ENCODE measurements at regions not wholly inside any gene's neighbourhood (a gene's known extent, or its start where the extent isn't known, plus 50 kb on each side); places are given as distances from the start of the nearest gene placed in this dataset.
A peak's percentile ranks its signal among the peaks of the same experiment; 100 is the strongest.

DNA sequence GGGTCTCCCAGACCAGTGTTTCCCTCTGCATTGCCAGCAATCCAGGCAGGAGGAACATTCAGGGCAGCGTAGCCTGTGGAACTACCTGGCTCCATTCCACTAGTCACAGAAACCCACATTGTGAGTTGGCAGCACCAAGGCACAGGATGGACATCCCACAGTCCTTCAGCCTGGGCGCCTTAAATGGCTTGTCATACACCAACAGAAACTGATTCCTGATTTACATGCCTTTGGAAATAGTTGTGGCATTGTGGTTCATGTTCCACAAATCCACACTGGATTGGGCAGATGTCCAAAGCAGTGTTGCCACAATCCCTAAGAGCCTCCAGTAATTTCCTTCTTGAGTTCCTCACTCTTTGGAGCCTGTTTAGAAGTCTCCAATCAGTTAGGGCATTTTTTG is 225.6 kb downstream of the BLID start:
- no peak overlapping the region for H3K4me3 ChIP-seq
- no peaks in the 10 kb centered on the region for H3K27me3 ChIP-seq
- H4K20me1 ChIP-seq: no peaks in the 10 kb centered on the region
- H3K27ac ChIP-seq: no peak overlapping the region
- H3K36me3 ChIP-seq: no peaks in the 10 kb centered on the region
- peak overlapping the region in 3 of 11 experiments; percentile 37 to 70 (median 65); a peak in 4 of 22 replicates for H3K4me2 ChIP-seq
- no peak for TF ChIP-seq Cebpa-rat (IDR thresholded peaks at IDR 0.05)
- H3K9ac ChIP-seq: no peak overlapping the region
- peaks cover 0 to 17% (median 2%) of the 10 kb centered on the region in 10 experiments; a peak in 7 of 20 replicates for H3K4me1 ChIP-seq
- no peaks in the 10 kb centered on the region for H3K9me3 ChIP-seq (replicated peaks in 1 of 11)

DNA sequence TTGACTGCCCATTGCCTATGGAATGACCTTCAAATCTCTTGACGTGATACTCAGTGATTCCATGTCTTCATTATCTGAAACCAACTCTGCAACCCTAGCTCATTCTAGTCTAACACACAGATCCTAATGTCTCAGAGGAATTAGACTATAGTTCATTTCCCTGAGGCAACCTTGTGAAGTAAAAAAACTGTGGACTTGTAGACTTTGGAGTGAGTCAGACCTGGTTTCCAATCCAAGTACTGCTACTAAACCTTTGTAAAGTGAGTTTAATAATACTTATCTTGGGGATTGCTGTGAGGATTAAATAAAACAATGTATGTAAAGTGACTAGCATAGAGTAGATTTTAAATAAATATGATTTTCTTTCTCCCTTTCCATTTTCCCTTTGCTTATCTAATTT is 226.1 kb downstream of the BLID start:
- Histone ChIP-seq H3K4me2 (no peak overlapping the region; a peak in 1 of 22 replicates), H3K4me3 (no peak overlapping the region), H3K4me1 (peaks cover 0 to 17% (median 2%) of the 10 kb centered on the region in 10 experiments; a peak in 7 of 20 replicates), H3K9me3 (replicated peaks in 1 of 11) (no peaks in the 10 kb centered on the region), H3K9ac (no peak overlapping the region), H4K20me1 (no peaks in the 10 kb centered on the region), H3K27ac (no peak overlapping the region), H3K36me3 (no peaks in the 10 kb centered on the region), H3K27me3 (no peaks in the 10 kb centered on the region)
- TF ChIP-seq Cebpa-rat (IDR thresholded peaks at IDR 0.05): no peak

DNA sequence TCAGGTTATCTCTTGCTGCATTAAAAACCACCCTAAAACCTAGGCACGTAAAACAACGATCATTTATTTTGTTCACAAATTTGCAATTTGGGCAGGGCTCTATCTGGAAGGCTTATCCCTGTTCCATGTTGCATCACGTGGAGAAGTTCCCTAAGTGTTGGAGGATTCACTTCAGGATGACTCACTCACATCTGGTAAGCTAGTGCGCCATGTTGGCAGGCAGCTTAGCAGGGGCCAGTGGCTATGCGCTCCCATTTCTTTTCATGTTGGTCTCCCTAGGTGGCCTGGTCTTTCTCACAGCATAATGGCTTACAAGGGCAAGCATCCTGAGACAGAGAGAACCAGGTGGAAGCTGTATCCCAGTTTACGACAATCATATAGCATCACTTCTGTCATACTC is 226.8 kb downstream of the BLID start:
- Histone ChIP-seq H3K27ac (no peak overlapping the region), H4K20me1 (no peaks in the 10 kb centered on the region), H3K9me3 (replicated peaks in 1 of 11) (no peaks in the 10 kb centered on the region), H3K4me3 (no peak overlapping the region), H3K4me1 (peaks cover 0 to 17% (median 2%) of the 10 kb centered on the region in 10 experiments; a peak in 7 of 20 replicates), H3K36me3 (no peaks in the 10 kb centered on the region), H3K9ac (no peak overlapping the region), H3K4me2 (no peak overlapping the region), H3K27me3 (no peaks in the 10 kb centered on the region)
- TF ChIP-seq Cebpa-rat (IDR thresholded peaks at IDR 0.05): no peak

DNA sequence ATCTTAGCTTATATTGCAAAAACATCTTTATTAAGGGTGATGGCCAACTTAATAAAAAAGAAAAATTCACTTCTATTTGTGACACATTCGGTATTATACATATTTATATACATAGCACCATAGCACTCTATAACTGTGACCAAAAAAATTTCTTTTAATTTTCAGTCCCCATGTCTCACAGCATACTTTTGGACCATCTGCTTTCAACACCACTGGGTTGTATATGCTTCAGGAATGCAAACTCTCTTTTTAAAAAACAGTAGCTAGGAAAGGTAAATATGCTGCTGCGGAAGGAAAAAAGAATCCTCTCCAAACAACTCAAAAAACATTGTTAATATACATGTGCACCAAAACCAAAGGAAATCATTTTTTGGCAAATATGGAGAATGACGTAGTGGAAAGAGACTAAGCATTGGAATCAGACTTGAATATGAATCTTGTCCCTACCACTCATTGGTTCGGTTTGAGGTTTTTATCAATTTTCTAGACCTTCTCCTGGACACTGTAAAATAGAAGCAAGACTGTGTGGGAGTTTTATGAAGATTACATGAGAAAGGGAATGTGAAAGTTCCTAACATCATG is 227.9 kb downstream of the BLID start:
- H3K27me3 ChIP-seq: no peaks in the 10 kb centered on the region
- H3K9ac ChIP-seq: no peak overlapping the region
- peaks cover 0 to 17% (median 2%) of the 10 kb centered on the region in 10 experiments; a peak in 7 of 20 replicates for H3K4me1 ChIP-seq
- H3K27ac ChIP-seq: no peak overlapping the region
- TF ChIP-seq Cebpa-rat (IDR thresholded peaks at IDR 0.05): no peak
- H3K9me3 ChIP-seq (replicated peaks in 1 of 11): no peaks in the 10 kb centered on the region
- no peak overlapping the region for H3K4me2 ChIP-seq
- no peaks in the 10 kb centered on the region for H4K20me1 ChIP-seq
- no peak overlapping the region for H3K4me3 ChIP-seq
- H3K36me3 ChIP-seq: no peaks in the 10 kb centered on the region

DNA sequence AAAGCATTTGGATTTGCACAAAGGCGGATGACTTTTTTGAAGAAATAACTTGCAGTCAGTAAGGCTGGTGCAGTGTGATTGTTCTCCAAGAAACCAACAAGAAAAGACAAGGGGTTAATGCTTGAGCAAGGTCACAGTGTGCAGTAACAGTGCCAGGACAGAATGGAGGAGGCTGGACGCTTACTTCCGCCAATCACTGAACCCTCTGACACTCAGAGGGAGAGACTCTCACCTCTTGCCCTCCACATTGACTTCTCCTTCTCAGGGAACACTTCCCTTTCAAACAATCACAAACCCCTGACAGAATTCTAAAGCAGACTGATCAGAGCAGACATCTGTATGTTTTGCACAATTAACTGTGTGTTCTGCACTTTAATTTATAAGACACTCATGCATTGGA is 228.4 kb downstream of the BLID start:
- Histone ChIP-seq H3K9me3 (replicated peaks in 1 of 11) (no peaks in the 10 kb centered on the region), H3K4me2 (no peak overlapping the region), H4K20me1 (no peaks in the 10 kb centered on the region), H3K4me1 (peaks cover 0 to 17% (median 2%) of the 10 kb centered on the region in 10 experiments; a peak in 7 of 20 replicates), H3K36me3 (no peaks in the 10 kb centered on the region), H3K27ac (no peak overlapping the region), H3K27me3 (no peaks in the 10 kb centered on the region), H3K9ac (no peak overlapping the region), H3K4me3 (no peak overlapping the region)
- TF ChIP-seq Cebpa-rat (IDR thresholded peaks at IDR 0.05): no peak

DNA sequence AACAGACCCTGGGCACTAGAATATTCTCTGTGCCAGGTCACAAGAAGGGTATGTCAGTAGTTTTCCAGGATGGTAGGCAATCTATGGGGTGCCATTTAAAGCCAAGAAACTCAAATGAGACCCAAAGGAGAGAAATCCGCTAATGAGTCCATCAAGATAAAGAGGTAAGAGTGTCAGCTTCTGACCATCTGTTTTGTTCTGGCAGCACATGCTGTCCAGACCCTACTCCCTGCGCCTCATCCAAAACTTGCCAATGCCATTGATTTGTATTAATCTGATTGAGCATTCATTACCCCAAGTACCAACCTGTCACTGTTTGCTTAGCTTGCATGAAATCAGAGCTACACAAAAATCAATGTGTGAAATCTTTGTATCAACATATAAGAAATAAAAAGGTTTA is 229.0 kb downstream of the BLID start:
- TF ChIP-seq Cebpa-rat (IDR thresholded peaks at IDR 0.05): no peak
- no peaks in the 10 kb centered on the region for H3K27me3 ChIP-seq
- H3K4me1 ChIP-seq: peaks cover 0 to 17% (median 2%) of the 10 kb centered on the region in 10 experiments; a peak in 7 of 20 replicates
- H3K9ac ChIP-seq: no peak overlapping the region
- no peak overlapping the region for H3K4me2 ChIP-seq
- H3K4me3 ChIP-seq: no peak overlapping the region
- no peak overlapping the region for H3K27ac ChIP-seq
- H4K20me1 ChIP-seq: no peaks in the 10 kb centered on the region
- no peaks in the 10 kb centered on the region for H3K36me3 ChIP-seq
- no peaks in the 10 kb centered on the region for H3K9me3 ChIP-seq (replicated peaks in 1 of 11)

DNA sequence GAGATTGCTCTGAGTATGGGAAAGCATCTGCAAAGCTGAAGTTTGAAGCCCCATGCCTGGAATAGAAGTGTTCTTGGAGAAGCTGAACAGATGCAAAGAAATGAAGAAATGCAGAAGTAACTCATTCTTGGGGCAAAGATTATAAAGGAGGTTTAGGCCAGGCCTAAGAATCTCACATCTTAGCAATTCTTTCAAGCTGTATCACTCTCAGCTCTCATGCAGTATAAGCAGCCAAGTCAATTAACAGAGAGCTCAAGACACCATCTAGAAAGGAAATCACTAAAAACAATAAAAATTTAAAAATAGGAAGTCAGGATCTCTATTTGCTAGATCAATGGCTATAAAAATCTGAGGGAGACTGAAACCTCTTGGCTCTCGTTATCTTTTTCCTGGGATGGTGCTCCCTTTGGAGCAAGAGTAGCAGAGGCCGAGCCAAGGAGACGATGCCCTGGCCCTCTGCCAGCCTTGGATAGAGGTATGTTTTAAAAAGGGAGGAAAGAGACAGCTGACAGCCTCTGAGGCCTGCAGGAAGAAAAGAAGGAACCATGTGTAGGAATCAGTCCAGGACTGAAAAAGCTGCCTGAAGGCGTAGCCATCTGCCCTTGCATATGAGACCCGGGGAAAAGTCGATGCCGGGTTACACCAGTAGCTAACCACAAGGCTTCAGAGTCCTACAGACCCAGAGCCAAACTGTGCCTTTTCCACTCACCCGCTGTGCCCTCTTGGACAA is 229.8 kb downstream of the BLID start:
- no peak for TF ChIP-seq Cebpa-rat (IDR thresholded peaks at IDR 0.05)
- H3K9me3 ChIP-seq (replicated peaks in 1 of 11): no peaks in the 10 kb centered on the region
- no peaks in the 10 kb centered on the region for H3K36me3 ChIP-seq
- H3K27ac ChIP-seq: no peak overlapping the region
- H3K4me1 ChIP-seq: peaks cover 0 to 11% (median 2%) of the 10 kb centered on the region in 10 experiments; a peak in 7 of 20 replicates
- no peaks in the 10 kb centered on the region for H3K27me3 ChIP-seq
- H4K20me1 ChIP-seq: no peaks in the 10 kb centered on the region
- no peak overlapping the region for H3K4me3 ChIP-seq
- H3K9ac ChIP-seq: no peak overlapping the region
- no peak overlapping the region for H3K4me2 ChIP-seq

DNA sequence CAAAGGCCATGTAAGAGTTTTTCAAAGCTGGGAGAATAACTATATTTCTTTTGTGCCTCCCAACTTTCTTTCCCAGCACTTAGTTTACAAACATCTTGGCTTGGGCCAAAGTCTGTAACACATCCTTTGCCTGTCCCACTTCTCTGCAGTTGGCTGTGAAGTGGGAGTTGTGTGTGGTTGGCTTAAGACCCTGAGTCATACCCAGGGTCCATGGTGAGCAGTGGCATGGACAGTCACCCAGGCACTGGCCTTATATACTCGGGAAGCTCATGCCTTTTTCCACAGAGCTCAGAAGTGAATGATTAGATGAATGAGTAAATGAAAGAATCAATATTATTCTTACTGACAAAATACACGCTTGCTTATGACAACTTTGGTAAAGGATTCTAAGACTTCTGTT is 231.4 kb downstream of the BLID start:
- TF ChIP-seq Cebpa-rat (IDR thresholded peaks at IDR 0.05): no peak
- H3K4me2 ChIP-seq: no peak overlapping the region

DNA sequence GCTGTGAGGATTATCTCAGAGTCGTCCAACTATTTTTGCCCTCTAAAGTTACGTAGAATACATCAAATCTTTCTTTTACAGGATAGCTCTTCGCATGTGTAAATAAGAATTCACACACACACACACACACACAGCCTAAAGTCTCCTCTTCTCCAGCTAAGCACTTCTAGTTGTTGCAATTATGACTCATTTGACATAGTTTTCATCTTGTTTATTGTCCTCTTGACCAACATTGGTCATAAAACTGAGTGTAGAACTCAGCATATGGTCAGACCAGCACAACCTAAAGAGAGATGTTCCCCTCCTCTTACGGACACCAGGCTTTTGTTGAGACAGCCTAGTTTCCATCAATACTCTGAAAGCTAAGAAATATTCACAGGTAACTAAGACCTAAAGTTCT is 234.2 kb downstream of the BLID start:
- H4K20me1 ChIP-seq: no peaks in the 10 kb centered on the region
- no peak for TF ChIP-seq Cebpa-rat (IDR thresholded peaks at IDR 0.05)
- no peak overlapping the region for H3K27ac ChIP-seq
- no peaks in the 10 kb centered on the region for H3K9me3 ChIP-seq (replicated peaks in 1 of 11)
- no peak overlapping the region for H3K9ac ChIP-seq
- H3K36me3 ChIP-seq: no peaks in the 10 kb centered on the region
- H3K4me1 ChIP-seq: no peaks in the 10 kb centered on the region
- no peak overlapping the region for H3K4me2 ChIP-seq
- H3K27me3 ChIP-seq: no peaks in the 10 kb centered on the region
- H3K4me3 ChIP-seq: no peak overlapping the region

More for the DNA sequence above, 231.4 kb downstream of the BLID start:
- H3K27ac ChIP-seq: no peak overlapping the region
- H3K4me3 ChIP-seq: no peak overlapping the region
- H4K20me1 ChIP-seq: no peaks in the 10 kb centered on the region
- H3K4me1 ChIP-seq: no peaks in the 10 kb centered on the region; a peak in 1 of 20 replicates
- no peaks in the 10 kb centered on the region for H3K36me3 ChIP-seq
- no peaks in the 10 kb centered on the region for H3K27me3 ChIP-seq
- H3K9ac ChIP-seq: no peak overlapping the region
- no peaks in the 10 kb centered on the region for H3K9me3 ChIP-seq (replicated peaks in 1 of 11)

DNA sequence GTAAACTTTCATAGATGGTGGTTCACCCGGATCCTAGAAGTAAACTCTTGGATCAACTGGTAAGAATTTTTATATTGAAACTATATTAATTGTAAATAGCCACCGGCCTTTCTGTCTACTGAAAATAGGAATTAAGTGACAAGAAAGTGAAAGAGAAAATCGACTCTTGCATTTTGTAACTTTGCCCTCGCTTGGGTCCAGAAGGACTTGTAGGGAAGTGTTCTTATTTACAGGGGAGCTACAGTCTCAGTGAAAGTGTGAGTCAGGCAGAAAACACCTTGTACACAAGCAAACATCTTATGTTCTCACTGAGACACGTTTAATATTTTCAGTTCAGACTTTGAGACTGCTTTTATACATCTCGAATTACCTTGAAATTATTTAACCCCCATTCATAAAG is 238.9 kb downstream of the BLID start:
- H3K9me3 ChIP-seq (replicated peaks in 1 of 11): no peaks in the 10 kb centered on the region
- H4K20me1 ChIP-seq: no peaks in the 10 kb centered on the region
- H3K4me3 ChIP-seq: no peak overlapping the region
- TF ChIP-seq Cebpa-rat (IDR thresholded peaks at IDR 0.05): no peak
- no peaks in the 10 kb centered on the region for H3K36me3 ChIP-seq
- H3K4me1 ChIP-seq: no peaks in the 10 kb centered on the region
- H3K9ac ChIP-seq: no peak overlapping the region
- H3K27ac ChIP-seq: no peak overlapping the region
- H3K27me3 ChIP-seq: no peaks in the 10 kb centered on the region
- H3K4me2 ChIP-seq: no peak overlapping the region

All from BLaER1 treated with 17β-estradiol and CSF1 and Interleukin-3, amounts not matched to agents 10 nM and 100 nM (cell line).